HepG2 (cell line): ENCODE measurements at regions not wholly inside any gene's neighbourhood (a gene's known extent, or its start where the extent isn't known, plus 50 kb on each side); places are given as distances from the start of the nearest gene placed in this dataset.

Experiments used
- BCL3 ChIP-seq: sonication (generic); formaldehyde crosslinking; IDR thresholded peaks from 2 replicates; pipeline ENCODE4 v1.5.1; 2020; ENCODE audit warnings: mild to moderate bottlenecking, missing genetic modification reagents, moderate library complexity
- CTCF ChIP-seq: sonication (generic); formaldehyde crosslinking; IDR thresholded peaks from 2 replicates; pipeline ENCODE4 v1.5.0; 2020; ENCODE audit warnings: mild to moderate bottlenecking, missing genetic modification reagents, moderate library complexity
- ETV6 ChIP-seq: sonication (generic); formaldehyde crosslinking; conservative IDR thresholded peaks from 2 replicates; pipeline ENCODE4 v1.4.0; 2020; ENCODE audit warnings: missing genetic modification reagents
- FOXM1 ChIP-seq: sonication (generic); formaldehyde crosslinking; IDR thresholded peaks from 2 replicates; pipeline ENCODE4 v1.5.0; 2020; ENCODE audit warnings: missing genetic modification reagents
- PBX3 ChIP-seq: sonication (generic); formaldehyde crosslinking; IDR thresholded peaks from 2 replicates; pipeline ENCODE4 v1.8.1; 2023; ENCODE audit warnings: missing genetic modification reagents, inconsistent platforms, borderline replicate concordance
- POLR2A ChIP-seq, 2 experiments: IDR thresholded peaks; 2 replicates each; pipeline ENCODE4 v1.6.1; 2011; ENCODE audit warnings: low read depth in 2 of 2, low read length in 2 of 2, mild to moderate bottlenecking in 1 of 2, moderate library complexity in 1 of 2; ENCODE audit not compliant: insufficient read depth in 1 of 2
- RELA ChIP-seq: sonication (generic); formaldehyde crosslinking; IDR thresholded peaks from 2 replicates; pipeline ENCODE4 v1.4.0; 2020; ENCODE audit warnings: missing genetic modification reagents
- TEF ChIP-seq: sonication (generic); formaldehyde crosslinking; IDR thresholded peaks from 2 replicates; pipeline ENCODE4 v1.5.0; 2020; ENCODE audit warnings: missing genetic modification reagents
- ZNF232 ChIP-seq: sonication (generic); formaldehyde crosslinking; IDR thresholded peaks from 2 replicates; pipeline ENCODE4 v1.4.0; 2020; ENCODE audit warnings: missing genetic modification reagents, borderline replicate concordance
- ZNF44 ChIP-seq: sonication (generic); formaldehyde crosslinking; IDR thresholded peaks from 2 replicates; pipeline ENCODE4 v1.5.1; 2020; ENCODE audit warnings: mild to moderate bottlenecking, missing genetic modification reagents
- ZNF496 ChIP-seq: sonication (generic); formaldehyde crosslinking; IDR thresholded peaks from 2 replicates; pipeline ENCODE4 v1.8.1; 2023; ENCODE audit warnings: mild to moderate bottlenecking, moderate library complexity, missing genetic modification reagents; ENCODE audit not compliant: insufficient replicate concordance
- ZNF607 ChIP-seq: sonication (generic); formaldehyde crosslinking; IDR thresholded peaks from 2 replicates; pipeline ENCODE4 v1.5.1; 2020; ENCODE audit warnings: missing genetic modification reagents, mild to moderate bottlenecking, borderline replicate concordance

GRCh38 chr1:102562380-102562779, 545.9 kb downstream of the COL11A1 start:
- no peak for TF ChIP-seq ZNF232
- no peak for TF ChIP-seq BCL3 (CRISPR knock-in tag)
- TF ChIP-seq ETV6 (CRISPR knock-in tag), result no peak
- TF ChIP-seq CTCF (CRISPR knock-in tag), result no peak
- TF ChIP-seq PBX3 (CRISPR knock-in tag), result no peak
- no peak for TF ChIP-seq FOXM1
- no peak for TF ChIP-seq POLR2A (IDR thresholded peaks at IDR 0.05; ENCODE audit: insufficient read depth in 1 of 2, low read depth in 2 of 2, low read length in 2 of 2)
- TF ChIP-seq ZNF607 (CRISPR knock-in tag), result no peak
- no peak for TF ChIP-seq RELA (CRISPR knock-in tag)
- no peak for TF ChIP-seq TEF (CRISPR knock-in tag)
- TF ChIP-seq ZNF44, result no peak
- TF ChIP-seq ZNF496, result no peak
